Right atrium auricular region (tissue), 2 donors: ENCODE measurements at regions not wholly inside any gene's neighbourhood (a gene's known extent, or its start where the extent isn't known, plus 50 kb on each side); places are given as distances from the start of the nearest gene placed in this dataset.

Experiments used
- DNase-seq: peaks from one replicate; pipeline ENCODE4 v3.0.0-alpha.2; 2019; ENCODE audit warnings: low spot score
- H3K27ac ChIP-seq, 2 donors: fragments of 200-600 bp; sonication (generic); 1 replicate in 1 of 2; 2 replicates in 1 of 2; pipeline ENCODE4 v1.5.1; 2016 to 2019
- H3K27me3 ChIP-seq, 2 donors: fragments of 200-600 bp; sonication (generic); one replicate each; pipeline versions ENCODE4 v1.5.1 to v1.6.0; 2017 to 2019
- H3K36me3 ChIP-seq: fragments of 200-600 bp; sonication (generic); one replicate; pipeline ENCODE4 v1.5.1; 2016
- H3K4me1 ChIP-seq, 2 donors: fragments of 200-600 bp; sonication (generic); one replicate each; pipeline versions ENCODE4 v1.5.1 to v1.6.0; 2017 to 2019
- H3K4me3 ChIP-seq, 2 donors: fragments of 200-600 bp; sonication (generic); 1 replicate in 1 of 2; 2 replicates in 1 of 2; pipeline ENCODE4 v1.5.1; 2017 to 2019; ENCODE audit warnings: mild to moderate bottlenecking in 1 of 2, moderate library complexity in 1 of 2
- H3K9me3 ChIP-seq, 2 donors: fragments of 200-600 bp; sonication (generic); one replicate each; pipeline ENCODE4 v1.5.1; 2019
- CTCF ChIP-seq, 2 donors: fragments of 200-600 bp; sonication (generic); IDR thresholded peaks; one replicate each; pipeline ENCODE4 v1.5.1; 2019; ENCODE audit warnings: antibody characterized with exemption in 2 of 2

GRCh38 chr16:72266836-72267235 lies 94.9 kb upstream of the PMFBP1 start:
- DNase-seq = no peak
- H3K9me3 ChIP-seq = no peaks in the 10 kb centered on the region

GRCh38 chr16:72264771-72265170 lies 92.8 kb upstream of the PMFBP1 start:
- DNase-seq = no peak
- Histone ChIP-seq H3K27ac (no peak overlapping the region), H3K4me3 (no peak overlapping the region), H3K4me1 (no peaks in the 10 kb centered on the region), H3K9me3 (no peaks in the 10 kb centered on the region), H3K36me3 (no peaks in the 10 kb centered on the region), H3K27me3 (no peaks in the 10 kb centered on the region)
- no peak for TF ChIP-seq CTCF (IDR thresholded peaks at IDR 0.05)

More at GRCh38 chr16:72266836-72267235, 94.9 kb upstream of the PMFBP1 start:
- no peaks in the 10 kb centered on the region for H3K36me3 ChIP-seq
- no peak for TF ChIP-seq CTCF (IDR thresholded peaks at IDR 0.05)
- no peak overlapping the region for H3K27ac ChIP-seq
- H3K4me1 ChIP-seq = no peaks in the 10 kb centered on the region
- no peak overlapping the region for H3K4me3 ChIP-seq
- no peaks in the 10 kb centered on the region for H3K27me3 ChIP-seq

- H3K9me3 ChIP-seq = no peaks in the 10 kb centered on the region
- H3K4me1 ChIP-seq = no peaks in the 10 kb centered on the region
- H3K36me3 ChIP-seq = no peaks in the 10 kb centered on the region
- no peak overlapping the region for H3K27ac ChIP-seq
- no peaks in the 10 kb centered on the region for H3K27me3 ChIP-seq
- H3K4me3 ChIP-seq = no peak overlapping the region
- TF ChIP-seq CTCF (IDR thresholded peaks at IDR 0.05) = no peak
- DNase-seq = no peak
These were observed 90.8 kb upstream of the PMFBP1 start for GRCh38 chr16:72262711-72263110.

DNA sequence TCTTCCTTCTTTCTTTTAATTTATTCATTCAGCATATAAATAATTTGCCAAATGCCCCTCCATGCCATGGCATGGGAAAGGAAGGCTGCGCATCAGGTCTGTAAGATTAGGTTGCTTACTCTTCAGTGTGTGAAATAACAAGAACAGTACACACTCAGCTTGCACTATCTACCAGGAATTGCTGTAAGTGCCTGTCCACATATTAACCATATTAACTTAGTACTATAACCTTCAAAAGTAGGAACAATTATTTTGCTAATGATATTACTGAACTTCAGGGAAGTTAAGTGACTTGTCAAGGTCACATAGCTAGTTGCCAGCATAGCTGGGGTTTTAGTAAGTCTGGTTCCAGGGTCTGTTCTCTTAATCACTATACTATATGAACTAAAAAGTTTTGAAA lies 89.2 kb upstream of the PMFBP1 start:
- DNase-seq = no peak
- Histone ChIP-seq H3K27ac (no peak overlapping the region), H3K4me1 (no peaks in the 10 kb centered on the region), H3K9me3 (no peaks in the 10 kb centered on the region), H3K4me3 (no peak overlapping the region), H3K27me3 (no peaks in the 10 kb centered on the region), H3K36me3 (no peaks in the 10 kb centered on the region)
- TF ChIP-seq CTCF (IDR thresholded peaks at IDR 0.05) = no peak

DNA sequence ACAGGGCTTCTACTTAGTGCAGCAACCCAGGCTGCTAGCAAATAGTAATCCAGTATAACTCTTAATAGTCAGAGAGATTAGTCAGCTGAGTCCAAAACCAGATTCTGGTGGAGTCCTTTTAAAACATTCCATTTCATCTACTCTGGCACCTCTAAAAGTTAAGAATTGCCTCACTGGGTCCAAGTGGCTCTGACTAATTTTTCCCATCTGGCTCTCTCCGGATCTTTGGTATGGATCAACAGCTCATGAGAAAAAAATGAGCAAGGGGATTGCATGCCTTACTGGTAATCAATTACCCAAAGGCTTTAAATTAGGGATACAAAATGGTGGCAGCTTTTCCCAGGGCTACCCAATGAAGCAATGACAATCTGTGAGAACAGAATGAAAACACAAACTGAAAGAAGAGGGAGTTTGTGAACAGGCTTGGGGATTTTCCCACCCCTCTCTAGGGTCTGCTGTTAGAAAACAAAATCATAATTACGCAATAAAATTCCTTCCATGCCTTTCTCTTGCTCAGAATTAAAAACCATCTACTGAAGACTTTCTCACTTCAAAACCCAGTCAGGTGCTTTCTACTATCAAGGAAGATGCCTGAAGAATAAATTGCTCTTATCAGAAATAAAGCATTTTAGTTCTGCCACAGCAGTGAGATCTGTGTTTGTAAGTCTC lies 84.6 kb upstream of the PMFBP1 start:
- DNase-seq = no peak
- Histone ChIP-seq H3K27ac (no peak overlapping the region), H3K4me1 (no peaks in the 10 kb centered on the region), H3K4me3 (no peak overlapping the region), H3K36me3 (no peaks in the 10 kb centered on the region), H3K27me3 (no peaks in the 10 kb centered on the region), H3K9me3 (no peaks in the 10 kb centered on the region)
- no peak for TF ChIP-seq CTCF (IDR thresholded peaks at IDR 0.05)

DNA sequence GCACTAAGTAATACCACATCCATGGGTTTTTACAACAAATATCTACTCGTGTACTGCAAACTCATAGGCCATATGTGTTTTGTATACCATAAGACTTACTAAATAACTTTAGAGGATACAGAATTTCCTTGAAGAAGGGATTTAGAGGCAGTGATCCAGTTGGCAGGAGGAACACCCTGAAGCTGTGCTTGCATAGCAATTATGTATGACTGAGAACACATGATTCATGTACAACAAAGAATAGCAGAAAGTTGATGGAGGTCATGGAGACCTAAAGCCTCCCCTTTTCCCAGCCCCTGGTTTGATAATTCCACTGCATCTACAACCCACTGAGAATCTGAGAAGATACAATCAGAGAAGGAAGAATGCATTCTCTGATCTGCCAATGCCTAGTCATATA lies 83.8 kb upstream of the PMFBP1 start:
- no peak overlapping the region for H3K27ac ChIP-seq
- TF ChIP-seq CTCF (IDR thresholded peaks at IDR 0.05) = no peak
- no peaks in the 10 kb centered on the region for H3K4me1 ChIP-seq
- no peak overlapping the region for H3K4me3 ChIP-seq
- H3K27me3 ChIP-seq = no peaks in the 10 kb centered on the region
- no peaks in the 10 kb centered on the region for H3K36me3 ChIP-seq
- no peak for DNase-seq
- H3K9me3 ChIP-seq = no peaks in the 10 kb centered on the region
